Sigmoid colon (tissue), 4 donors: ENCODE measurements at regions not wholly inside any gene's neighbourhood (a gene's known extent, or its start where the extent isn't known, plus 50 kb on each side); places are given as distances from the start of the nearest gene placed in this dataset.

ENCODE experiments used
- EP300 ChIP-seq, 4 donors: sonication (generic); formaldehyde crosslinking; IDR thresholded peaks; one replicate each; pipeline ENCODE4 v1.6.1; 2017; ENCODE audit warnings: antibody characterized with exemption in 4 of 4
- POLR2A ChIP-seq, 2 donors: fragments of 450-650 bp; IDR thresholded peaks; one replicate each; pipeline ENCODE4 v1.6.1; 2016; ENCODE audit warnings: antibody characterized with exemption in 2 of 2, mild to moderate bottlenecking in 2 of 2, moderate library complexity in 2 of 2
- POLR2AphosphoS5 ChIP-seq, 4 donors: sonication (generic); formaldehyde crosslinking; IDR thresholded peaks; one replicate each; pipeline ENCODE4 v1.6.1; 2017; ENCODE audit warnings: antibody characterized with exemption in 4 of 4
- TF ChIP-seq, protein P1 (sequence below), 4 experiments: fragments of 450-650 bp in 3 of 4; fragments of 200-600 bp in 1 of 4; IDR thresholded peaks; one replicate each; pipeline ENCODE4 v1.5.1; 2016 to 2019; ENCODE audit warnings: antibody characterized with exemption in 4 of 4, mild to moderate bottlenecking in 3 of 4, moderate library complexity in 2 of 4

GRCh38 chr3:43838877-43839276 is 148.1 kb downstream of the ABHD5 start:
- TF ChIP-seq EP300 (IDR thresholded peaks at IDR 0.05) (no peak), POLR2AphosphoS5 (IDR thresholded peaks at IDR 0.05) (no peak), POLR2A (IDR thresholded peaks at IDR 0.05) (no peak)
- TF ChIP-seq, protein P1, sequence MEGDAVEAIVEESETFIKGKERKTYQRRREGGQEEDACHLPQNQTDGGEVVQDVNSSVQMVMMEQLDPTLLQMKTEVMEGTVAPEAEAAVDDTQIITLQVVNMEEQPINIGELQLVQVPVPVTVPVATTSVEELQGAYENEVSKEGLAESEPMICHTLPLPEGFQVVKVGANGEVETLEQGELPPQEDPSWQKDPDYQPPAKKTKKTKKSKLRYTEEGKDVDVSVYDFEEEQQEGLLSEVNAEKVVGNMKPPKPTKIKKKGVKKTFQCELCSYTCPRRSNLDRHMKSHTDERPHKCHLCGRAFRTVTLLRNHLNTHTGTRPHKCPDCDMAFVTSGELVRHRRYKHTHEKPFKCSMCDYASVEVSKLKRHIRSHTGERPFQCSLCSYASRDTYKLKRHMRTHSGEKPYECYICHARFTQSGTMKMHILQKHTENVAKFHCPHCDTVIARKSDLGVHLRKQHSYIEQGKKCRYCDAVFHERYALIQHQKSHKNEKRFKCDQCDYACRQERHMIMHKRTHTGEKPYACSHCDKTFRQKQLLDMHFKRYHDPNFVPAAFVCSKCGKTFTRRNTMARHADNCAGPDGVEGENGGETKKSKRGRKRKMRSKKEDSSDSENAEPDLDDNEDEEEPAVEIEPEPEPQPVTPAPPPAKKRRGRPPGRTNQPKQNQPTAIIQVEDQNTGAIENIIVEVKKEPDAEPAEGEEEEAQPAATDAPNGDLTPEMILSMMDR (IDR thresholded peaks at IDR 0.05): no peak
